GM21360 (cell line): ENCODE measurements at regions not wholly inside any gene's neighbourhood (a gene's known extent, or its start where the extent isn't known, plus 50 kb on each side); places are given as distances from the start of the nearest gene placed in this dataset.
"Not testable (repeated sequence)": the region's sequence is repeated elsewhere in the genome, so short reads cannot be mapped to it uniquely, and the experiment has no call there.

ENCODE experiments used
- ATAC-seq: cut with Tn5 transposase; IDR thresholded peaks from one replicate; pipeline ENCODE4 v1.9.1; 2021; ENCODE audit warnings: mild to moderate bottlenecking, moderate library complexity; ENCODE audit not compliant: unreplicated experiment

GRCh38 chr6:144471986-144472385, 186.9 kb downstream of the UTRN start:
- no peak for ATAC-seq

GRCh38 chr6:144474290-144474689, 189.2 kb downstream of the UTRN start:
- ATAC-seq = no peak

GRCh38 chr6:144474904-144475303, 189.8 kb downstream of the UTRN start:
- ATAC-seq = no peak

- ATAC-seq = no peak
These were observed 190.3 kb downstream of the UTRN start for GRCh38 chr6:144475411-144475810.

GRCh38 chr6:144476286-144476685, 191.2 kb downstream of the UTRN start:
- no peak for ATAC-seq

- ATAC-seq = no peak
These were observed 192.3 kb downstream of the UTRN start for GRCh38 chr6:144477396-144477795.

GRCh38 chr6:144477856-144478255, 192.7 kb downstream of the UTRN start:
- no peak for ATAC-seq

- no peak for ATAC-seq
These were observed 193.3 kb downstream of the UTRN start for GRCh38 chr6:144478483-144478882.

- ATAC-seq = no peak
These were observed 194.9 kb downstream of the UTRN start for GRCh38 chr6:144479991-144480390.

GRCh38 chr6:144480473-144480872, 195.3 kb downstream of the UTRN start:
- no peak for ATAC-seq

GRCh38 chr6:144481527-144481926, 196.4 kb downstream of the UTRN start:
- ATAC-seq = no peak

GRCh38 chr6:144482142-144482541, 197.0 kb downstream of the UTRN start:
- no peak for ATAC-seq

GRCh38 chr6:144485531-144485930, 200.4 kb downstream of the UTRN start:
- ATAC-seq = no peak

GRCh38 chr6:144488590-144488989, 203.5 kb downstream of the UTRN start:
- ATAC-seq = no peak

GRCh38 chr6:144493035-144493910, 208.1 kb downstream of the UTRN start:
- no peak for ATAC-seq

GRCh38 chr6:144495076-144495475, 209.9 kb downstream of the UTRN start:
- not testable (repeated sequence) for ATAC-seq

- no peak for ATAC-seq
These were observed 212.5 kb downstream of the UTRN start for GRCh38 chr6:144497650-144498049.

- no peak for ATAC-seq
These were observed 215.8 kb downstream of the UTRN start for GRCh38 chr6:144500892-144501291.

GRCh38 chr6:144505214-144505613, 220.1 kb downstream of the UTRN start:
- ATAC-seq = not testable (repeated sequence)

GRCh38 chr6:144506051-144506450, 220.9 kb downstream of the UTRN start:
- not testable (repeated sequence) for ATAC-seq

GRCh38 chr6:144507772-144508312, 222.7 kb downstream of the UTRN start:
- not testable (repeated sequence) for ATAC-seq

- ATAC-seq = no peak
These were observed 225.7 kb downstream of the UTRN start for GRCh38 chr6:144510859-144511258.
